Fibroblast of pulmonary artery (primary cell): ENCODE measurements at regions not wholly inside any gene's neighbourhood (a gene's known extent, or its start where the extent isn't known, plus 50 kb on each side); places are given as distances from the start of the nearest gene placed in this dataset.
A peak's percentile ranks its signal among the peaks of the same experiment; 100 is the strongest.
"Not testable (repeated sequence)": the region's sequence is repeated elsewhere in the genome, so short reads cannot be mapped to it uniquely, and the experiment has no call there.

Source experiments
- DNase-seq: peaks from one replicate; pipeline ENCODE4 v3.0.0-alpha.2; 2010; ENCODE audit warnings: low read depth
- H3K4me3 ChIP-seq: replicated peaks from 2 replicates; pipeline ENCODE4 v1.5.1; 2011; ENCODE audit warnings: low read depth, mild to moderate bottlenecking, control low read depth, low read length, moderate library complexity
- TF ChIP-seq, protein P1 (sequence below): IDR thresholded peaks from 2 replicates; pipeline ENCODE4 v1.5.1; 2011; ENCODE audit warnings: mild to moderate bottlenecking, control low read depth, low read length, inconsistent platforms; ENCODE audit errors: missing control alignments

DNA sequence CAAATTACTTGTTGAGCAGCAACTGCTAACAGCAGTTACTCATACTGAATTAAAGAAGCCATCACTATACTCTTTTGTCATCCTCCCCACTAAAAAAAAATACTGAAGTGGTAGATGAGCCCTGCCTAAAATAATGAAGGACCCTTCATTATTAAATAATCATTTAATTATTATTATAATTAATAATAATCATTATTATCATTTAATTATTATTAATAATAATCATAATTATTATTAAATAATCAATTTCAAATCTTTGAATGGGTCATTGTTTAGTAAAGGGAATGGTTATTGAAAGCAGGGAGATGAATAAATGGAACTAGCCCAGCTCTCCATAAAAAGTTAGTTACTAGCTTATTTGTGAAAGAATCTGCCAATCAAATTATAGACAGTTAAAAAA, 396.4 kb downstream of the NFIB start:
- TF ChIP-seq, protein P1, sequence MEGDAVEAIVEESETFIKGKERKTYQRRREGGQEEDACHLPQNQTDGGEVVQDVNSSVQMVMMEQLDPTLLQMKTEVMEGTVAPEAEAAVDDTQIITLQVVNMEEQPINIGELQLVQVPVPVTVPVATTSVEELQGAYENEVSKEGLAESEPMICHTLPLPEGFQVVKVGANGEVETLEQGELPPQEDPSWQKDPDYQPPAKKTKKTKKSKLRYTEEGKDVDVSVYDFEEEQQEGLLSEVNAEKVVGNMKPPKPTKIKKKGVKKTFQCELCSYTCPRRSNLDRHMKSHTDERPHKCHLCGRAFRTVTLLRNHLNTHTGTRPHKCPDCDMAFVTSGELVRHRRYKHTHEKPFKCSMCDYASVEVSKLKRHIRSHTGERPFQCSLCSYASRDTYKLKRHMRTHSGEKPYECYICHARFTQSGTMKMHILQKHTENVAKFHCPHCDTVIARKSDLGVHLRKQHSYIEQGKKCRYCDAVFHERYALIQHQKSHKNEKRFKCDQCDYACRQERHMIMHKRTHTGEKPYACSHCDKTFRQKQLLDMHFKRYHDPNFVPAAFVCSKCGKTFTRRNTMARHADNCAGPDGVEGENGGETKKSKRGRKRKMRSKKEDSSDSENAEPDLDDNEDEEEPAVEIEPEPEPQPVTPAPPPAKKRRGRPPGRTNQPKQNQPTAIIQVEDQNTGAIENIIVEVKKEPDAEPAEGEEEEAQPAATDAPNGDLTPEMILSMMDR = no peak

DNA sequence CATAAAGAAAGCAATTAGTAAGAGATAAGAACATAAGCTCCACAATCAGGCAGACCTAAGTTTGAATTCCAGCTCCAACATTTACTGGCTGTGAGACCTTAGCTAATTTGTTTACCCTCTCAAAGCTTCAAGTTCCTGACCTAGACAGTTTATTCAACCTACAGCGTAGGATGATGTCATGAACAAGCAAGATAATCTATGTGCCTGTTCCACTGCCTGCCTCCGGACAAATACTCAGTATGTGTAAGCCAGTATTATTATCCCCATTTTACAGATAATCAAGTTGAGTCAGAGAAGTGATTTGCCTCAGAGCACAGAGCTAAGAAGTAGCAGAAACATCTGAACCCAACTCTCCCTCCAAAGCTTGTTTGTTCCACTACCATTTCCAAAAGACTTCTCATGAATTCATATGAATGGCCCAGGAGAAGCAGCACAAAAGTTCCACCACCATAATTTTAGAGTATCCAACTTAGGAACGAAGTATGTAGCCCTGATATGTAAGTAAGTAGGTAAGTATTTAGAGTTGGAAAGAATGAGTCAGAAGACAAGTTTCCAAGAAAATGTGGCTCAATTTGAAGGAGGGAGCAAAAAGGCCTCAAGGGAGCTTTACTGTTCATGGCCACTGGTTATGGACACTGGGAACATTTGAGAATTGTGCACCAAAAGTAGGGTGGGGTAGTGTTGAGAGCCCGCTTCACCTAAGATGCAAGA, 398.2 kb downstream of the NFIB start:
- no peak overlapping the region for H3K4me3 ChIP-seq
- peak; percentile 48 for DNase-seq
- TF ChIP-seq, protein P1 = no peak

More for the DNA sequence above, 396.4 kb downstream of the NFIB start:
- no peak overlapping the region for H3K4me3 ChIP-seq
- no peak for DNase-seq

DNA sequence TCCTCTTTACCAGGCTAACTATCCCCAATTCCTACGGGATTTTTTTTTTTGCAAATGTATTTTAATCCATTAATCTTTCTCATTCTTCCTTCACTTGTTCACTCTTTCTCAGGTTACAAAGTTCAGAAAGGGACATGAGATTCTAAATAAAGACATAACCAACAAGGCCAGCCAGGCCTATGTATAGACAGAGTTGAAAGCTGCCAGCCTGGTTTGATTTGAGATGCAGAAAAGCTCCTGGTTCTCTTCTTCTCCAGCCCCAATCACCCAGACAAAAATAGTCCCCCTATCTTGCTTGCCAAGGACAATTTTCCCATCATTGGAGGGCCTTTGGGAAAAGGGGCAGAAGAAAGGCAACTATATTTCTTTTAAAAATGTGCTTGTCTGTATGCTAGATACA, 398.8 kb downstream of the NFIB start:
- DNase-seq = no peak
- H3K4me3 ChIP-seq = no peak overlapping the region
- TF ChIP-seq, protein P1 = no peak

DNA sequence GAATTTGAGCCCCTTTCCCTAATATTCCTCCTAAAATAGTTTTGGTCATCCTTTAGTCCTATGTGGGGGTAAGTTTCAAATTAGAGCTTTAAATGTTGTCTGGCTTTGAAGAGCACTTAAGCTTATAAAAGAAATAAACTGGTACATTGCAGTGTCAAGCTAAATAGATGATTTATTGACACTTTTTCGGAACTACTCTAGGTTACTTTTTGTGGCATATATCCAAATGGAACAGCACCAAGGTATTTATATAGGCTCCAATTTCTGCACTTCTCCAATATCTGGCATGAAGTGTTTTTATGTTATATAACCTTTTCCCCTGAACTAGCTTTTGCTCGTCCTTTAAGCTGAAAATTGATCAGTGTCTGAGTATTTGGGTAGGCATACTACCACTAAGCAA, 402.5 kb downstream of the NFIB start:
- no peak overlapping the region for H3K4me3 ChIP-seq
- DNase-seq = no peak
- TF ChIP-seq, protein P1 = no peak

DNA sequence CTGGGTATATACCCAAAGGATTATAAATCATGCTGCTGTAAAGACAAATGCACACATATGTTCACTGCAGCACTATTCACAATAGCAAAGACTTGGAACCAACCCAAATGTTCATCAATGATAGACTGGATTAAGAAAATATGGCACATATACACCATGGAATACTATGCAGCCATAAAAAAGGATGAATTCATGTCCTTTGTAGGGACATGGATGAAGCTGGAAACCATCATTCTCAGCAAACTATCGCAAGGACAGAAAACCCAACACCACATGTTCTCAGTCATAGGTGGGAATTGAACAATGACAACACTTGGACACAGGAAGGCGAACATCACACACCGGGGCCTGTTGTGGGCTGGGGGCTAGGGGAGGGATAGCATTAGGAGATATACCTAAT, 406.1 kb downstream of the NFIB start:
- not testable (repeated sequence) for DNase-seq, H3K4me3 ChIP-seq

DNA sequence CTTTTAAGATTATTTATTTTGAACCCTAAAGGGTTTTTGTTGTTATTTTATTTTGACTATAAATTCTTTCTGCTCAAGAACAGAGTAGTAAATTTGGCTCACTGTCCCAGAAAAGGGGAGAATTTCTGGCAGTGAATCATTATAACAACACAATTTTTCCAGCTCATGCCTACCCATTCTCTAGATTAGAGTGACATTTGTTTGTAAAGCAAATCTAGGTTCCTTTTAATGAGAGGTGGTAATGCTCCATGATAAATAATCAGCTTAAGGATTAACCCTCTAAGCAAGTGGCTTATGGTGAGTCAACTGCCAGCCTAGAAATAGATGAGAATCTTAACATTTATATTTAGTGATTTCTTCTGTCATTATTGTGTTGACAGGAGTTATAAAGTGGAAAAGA, 409.2 kb downstream of the NFIB start:
- H3K4me3 ChIP-seq = no peak overlapping the region
- DNase-seq = no peak
- TF ChIP-seq, protein P1 = no peak

DNA sequence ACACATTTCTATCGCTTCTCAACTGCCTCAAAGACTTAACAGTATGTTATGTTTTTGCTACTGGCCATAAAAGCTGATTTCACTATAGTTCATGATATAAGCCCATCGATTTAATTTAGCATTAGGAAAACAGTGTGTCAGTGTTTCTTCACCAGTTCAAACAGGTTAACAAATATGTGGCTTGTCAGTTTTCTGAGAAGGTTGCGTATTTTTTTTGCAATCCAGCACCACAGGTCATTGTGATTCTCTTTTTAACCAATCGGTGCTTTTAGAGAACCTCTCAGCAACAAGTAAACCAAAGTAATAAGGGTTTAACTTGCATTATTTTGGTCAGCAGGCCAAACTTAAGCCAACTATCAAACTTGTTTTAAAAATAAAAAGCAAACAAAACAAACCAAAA, 409.6 kb downstream of the NFIB start:
- TF ChIP-seq, protein P1 = no peak
- H3K4me3 ChIP-seq = no peak overlapping the region
- DNase-seq = no peak
